DND-41 (cell line): ENCODE measurements at regions not wholly inside any gene's neighbourhood (a gene's known extent, or its start where the extent isn't known, plus 50 kb on each side); places are given as distances from the start of the nearest gene placed in this dataset.

Experiments used
- ATAC-seq: fragments of 200-7000 bp; cut with Tn5 transposase; 3 replicates; pipeline ENCODE4 v1.9.1; 2021; ENCODE audit warnings: low read depth; ENCODE audit not compliant: insufficient read depth
- DNase-seq: peaks from one replicate; pipeline ENCODE4 v3.0.0-alpha.2; 2020
- H2AFZ ChIP-seq: 2 replicates; pipeline ENCODE4 v1.6.0; 2012; ENCODE audit warnings: low read depth, low read length
- H3K27ac ChIP-seq: 2 replicates; pipeline ENCODE4 v1.5.1; 2012; ENCODE audit warnings: low read length, inconsistent platforms
- H3K27me3 ChIP-seq: fragments of 200-600 bp; sonication (generic); 2 replicates; pipeline ENCODE4 v1.6.0; 2012; ENCODE audit warnings: low read length, mild to moderate bottlenecking, inconsistent platforms; ENCODE audit not compliant: insufficient read depth, poor library complexity
- H3K36me3 ChIP-seq: 2 replicates; pipeline ENCODE4 v1.5.1; 2012; ENCODE audit warnings: low read length, inconsistent platforms; ENCODE audit not compliant: insufficient read depth
- H3K4me1 ChIP-seq: 2 replicates; pipeline ENCODE4 v1.5.1; 2012; ENCODE audit warnings: mild to moderate bottlenecking, low read length; ENCODE audit not compliant: insufficient read depth
- H3K4me2 ChIP-seq: 2 replicates; pipeline ENCODE4 v1.6.0; 2012; ENCODE audit warnings: mild to moderate bottlenecking, moderate library complexity, low read length, inconsistent platforms; ENCODE audit not compliant: insufficient read depth
- H3K4me3 ChIP-seq, 2 experiments: fragments of 200-600 bp in 1 of 2; shearing (Covaris generic) in 1 of 2; 2 replicates each; pipeline ENCODE4 v1.5.1; 2012 to 2016; ENCODE audit warnings: inconsistent platforms in 2 of 2, low read length in 2 of 2, mild to moderate bottlenecking in 2 of 2, low read depth in 1 of 2, moderate library complexity in 1 of 2
- H3K79me2 ChIP-seq: 2 replicates; pipeline ENCODE4 v1.6.0; 2012; ENCODE audit warnings: low read length, inconsistent platforms; ENCODE audit not compliant: insufficient read depth
- H3K9ac ChIP-seq: 2 replicates; pipeline ENCODE4 v1.6.0; 2012; ENCODE audit warnings: low read depth, mild to moderate bottlenecking, inconsistent platforms, low read length, moderate library complexity
- H3K9me3 ChIP-seq: 2 replicates; pipeline ENCODE4 v1.5.1; 2012; ENCODE audit warnings: low read length, moderate library complexity, mild to moderate bottlenecking, inconsistent platforms; ENCODE audit not compliant: insufficient read depth, severe bottlenecking
- H4K20me1 ChIP-seq: 2 replicates; pipeline ENCODE4 v1.6.0; 2012; ENCODE audit warnings: low read length; ENCODE audit not compliant: insufficient read depth
- EZH2 ChIP-seq: IDR thresholded peaks from 3 replicates; pipeline ENCODE4 v1.6.1; 2012; ENCODE audit warnings: borderline replicate concordance, low read depth, mild to moderate bottlenecking, moderate library complexity, low read length, inconsistent platforms; ENCODE audit not compliant: severe bottlenecking
- TF ChIP-seq, protein P1 (sequence below): IDR thresholded peaks from 2 replicates; pipeline ENCODE4 v1.5.1; 2012; ENCODE audit warnings: borderline replicate concordance, low read length, moderate library complexity, mild to moderate bottlenecking; ENCODE audit not compliant: poor library complexity, severe bottlenecking; ENCODE audit errors: extremely low read depth

DNA sequence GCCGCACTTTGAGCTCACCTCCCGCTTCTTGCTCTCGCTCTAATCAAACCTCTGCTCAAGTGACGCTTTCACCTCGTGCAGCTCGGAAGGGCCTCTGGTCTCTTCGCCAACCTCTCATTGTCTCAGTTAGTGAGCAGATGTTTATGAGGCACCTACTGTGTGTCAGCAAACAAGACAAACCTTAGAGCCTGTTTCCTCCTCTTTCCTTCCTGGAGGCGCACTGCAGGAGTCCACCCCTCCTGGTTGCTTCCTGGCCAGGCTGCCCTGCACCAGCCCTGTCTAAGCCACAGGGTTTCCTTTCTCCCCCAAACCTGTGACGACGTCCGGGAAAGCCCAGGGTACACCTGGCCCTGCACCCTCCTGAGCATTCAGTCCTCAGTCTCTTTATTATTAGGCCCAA lies 84.2 kb downstream of the PHETA1 start:
- no peak for TF ChIP-seq EZH2
- TF ChIP-seq, protein P1, sequence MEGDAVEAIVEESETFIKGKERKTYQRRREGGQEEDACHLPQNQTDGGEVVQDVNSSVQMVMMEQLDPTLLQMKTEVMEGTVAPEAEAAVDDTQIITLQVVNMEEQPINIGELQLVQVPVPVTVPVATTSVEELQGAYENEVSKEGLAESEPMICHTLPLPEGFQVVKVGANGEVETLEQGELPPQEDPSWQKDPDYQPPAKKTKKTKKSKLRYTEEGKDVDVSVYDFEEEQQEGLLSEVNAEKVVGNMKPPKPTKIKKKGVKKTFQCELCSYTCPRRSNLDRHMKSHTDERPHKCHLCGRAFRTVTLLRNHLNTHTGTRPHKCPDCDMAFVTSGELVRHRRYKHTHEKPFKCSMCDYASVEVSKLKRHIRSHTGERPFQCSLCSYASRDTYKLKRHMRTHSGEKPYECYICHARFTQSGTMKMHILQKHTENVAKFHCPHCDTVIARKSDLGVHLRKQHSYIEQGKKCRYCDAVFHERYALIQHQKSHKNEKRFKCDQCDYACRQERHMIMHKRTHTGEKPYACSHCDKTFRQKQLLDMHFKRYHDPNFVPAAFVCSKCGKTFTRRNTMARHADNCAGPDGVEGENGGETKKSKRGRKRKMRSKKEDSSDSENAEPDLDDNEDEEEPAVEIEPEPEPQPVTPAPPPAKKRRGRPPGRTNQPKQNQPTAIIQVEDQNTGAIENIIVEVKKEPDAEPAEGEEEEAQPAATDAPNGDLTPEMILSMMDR: no peak
- no peak for DNase-seq
- Histone ChIP-seq H3K36me3 (no peaks in the 10 kb centered on the region), H3K27me3 (no peaks in the 10 kb centered on the region), H3K79me2 (no peaks in the 10 kb centered on the region), H3K4me3 (no peak overlapping the region), H3K27ac (no peak overlapping the region), H3K4me2 (no peak overlapping the region), H3K9me3 (no peaks in the 10 kb centered on the region), H2AFZ (no peak overlapping the region), H3K9ac (no peak overlapping the region), H4K20me1 (no peaks in the 10 kb centered on the region; the same call in 1 of the 2 replicates), H3K4me1 (no peaks in the 10 kb centered on the region)
- no peak for ATAC-seq

DNA sequence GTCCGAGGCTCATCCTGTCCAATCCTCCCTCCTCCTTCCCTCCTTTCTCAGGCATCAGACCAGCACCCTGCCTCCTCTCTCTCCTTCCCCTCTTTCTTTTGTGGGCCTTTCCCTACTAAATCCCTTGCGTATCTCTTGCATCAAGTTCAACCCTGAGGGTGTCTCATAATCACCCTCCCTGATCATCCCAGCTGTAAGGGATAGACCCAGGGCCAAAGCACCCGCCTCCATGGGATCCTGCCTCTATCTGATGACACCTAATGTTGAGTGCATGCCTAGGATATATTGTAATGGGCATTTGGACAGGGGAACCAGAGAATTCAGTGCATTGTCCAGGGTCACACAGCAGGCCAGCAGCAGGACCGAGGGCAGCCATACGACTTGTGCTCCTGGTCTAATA lies 84.9 kb downstream of the PHETA1 start:
- H3K9ac ChIP-seq: no peak overlapping the region
- H3K9me3 ChIP-seq: no peaks in the 10 kb centered on the region
- no peak for DNase-seq
- no peak overlapping the region for H3K4me3 ChIP-seq
- H4K20me1 ChIP-seq: no peaks in the 10 kb centered on the region; the same call in 1 of the 2 replicates
- no peak overlapping the region for H2AFZ ChIP-seq
- no peaks in the 10 kb centered on the region for H3K79me2 ChIP-seq
- H3K4me2 ChIP-seq: no peak overlapping the region
- no peak for TF ChIP-seq EZH2
- TF ChIP-seq, protein P1: no peak
- H3K36me3 ChIP-seq: no peaks in the 10 kb centered on the region
- no peaks in the 10 kb centered on the region for H3K27me3 ChIP-seq
- no peak for ATAC-seq
- no peak overlapping the region for H3K27ac ChIP-seq
- no peaks in the 10 kb centered on the region for H3K4me1 ChIP-seq

GRCh38 chr12:111283521-111283920 lies 85.4 kb downstream of the PHETA1 start:
- no peak for DNase-seq
- Histone ChIP-seq H3K4me3 (no peak overlapping the region), H3K36me3 (no peaks in the 10 kb centered on the region), H3K9me3 (no peaks in the 10 kb centered on the region), H4K20me1 (no peaks in the 10 kb centered on the region; the same call in 1 of the 2 replicates), H3K4me2 (no peak overlapping the region), H3K9ac (no peak overlapping the region), H3K27me3 (no peaks in the 10 kb centered on the region), H3K79me2 (no peaks in the 10 kb centered on the region), H3K27ac (no peak overlapping the region), H2AFZ (no peak overlapping the region), H3K4me1 (no peaks in the 10 kb centered on the region)
- no peak for ATAC-seq
- TF ChIP-seq, protein P1: no peak
- no peak for TF ChIP-seq EZH2

- no peaks in the 10 kb centered on the region for H3K4me1 ChIP-seq
Measured at GRCh38 chr12:111277570-111277969, 91.3 kb downstream of the PHETA1 start.

More at GRCh38 chr12:111277570-111277969, 91.3 kb downstream of the PHETA1 start:
- no peak overlapping the region for H2AFZ ChIP-seq
- H3K27ac ChIP-seq: no peak overlapping the region
- H3K4me3 ChIP-seq: no peak overlapping the region
- H3K36me3 ChIP-seq: no peaks in the 10 kb centered on the region
- no peaks in the 10 kb centered on the region for H3K79me2 ChIP-seq
- no peaks in the 10 kb centered on the region; the same call in 1 of the 2 replicates for H4K20me1 ChIP-seq
- no peak overlapping the region for H3K9ac ChIP-seq
- no peak for ATAC-seq
- no peak for TF ChIP-seq EZH2
- H3K27me3 ChIP-seq: no peaks in the 10 kb centered on the region
- DNase-seq: no peak
- no peak overlapping the region for H3K4me2 ChIP-seq
- H3K9me3 ChIP-seq: no peaks in the 10 kb centered on the region
